DMS79 (cell line): ENCODE measurements at regions not wholly inside any gene's neighbourhood (a gene's known extent, or its start where the extent isn't known, plus 50 kb on each side); places are given as distances from the start of the nearest gene placed in this dataset.

Experiments used
- DNase-seq: peaks from one replicate; lab custom pipeline; 2025; lab: John Stamatoyannopoulos, UW

GRCh38 chr3:6771171-6771570 is 89.7 kb upstream of the GRM7 start:
- DNase-seq = no peak

GRCh38 chr3:6779140-6779539 is 81.8 kb upstream of the GRM7 start:
- no peak for DNase-seq

GRCh38 chr3:6781092-6781491 is 79.8 kb upstream of the GRM7 start:
- DNase-seq = no peak

- DNase-seq = no peak
Measured at GRCh38 chr3:6785726-6786125, 75.2 kb upstream of the GRM7 start.

GRCh38 chr3:6791161-6791560 is 69.8 kb upstream of the GRM7 start:
- no peak for DNase-seq

- DNase-seq = no peak
Measured at GRCh38 chr3:6799264-6799915, 61.5 kb upstream of the GRM7 start.

- DNase-seq = no peak
Measured at GRCh38 chr3:6803619-6804018, 57.3 kb upstream of the GRM7 start.

- DNase-seq = no peak
Measured at GRCh38 chr3:6805236-6805635, 55.7 kb upstream of the GRM7 start.

GRCh38 chr3:6806991-6807390 is 53.9 kb upstream of the GRM7 start:
- no peak for DNase-seq

- no peak for DNase-seq
Measured at GRCh38 chr3:6807967-6808588, 52.8 kb upstream of the GRM7 start.

GRCh38 chr3:6809349-6809748 is 51.6 kb upstream of the GRM7 start:
- no peak for DNase-seq
